Fibroblast of skin of scalp (primary cell): ENCODE measurements at regions not wholly inside any gene's neighbourhood (a gene's known extent, or its start where the extent isn't known, plus 50 kb on each side); places are given as distances from the start of the nearest gene placed in this dataset.
"Not testable (repeated sequence)": the region's sequence is repeated elsewhere in the genome, so short reads cannot be mapped to it uniquely, and the experiment has no call there.

Experiments
- DNase-seq: peaks from one replicate; pipeline ENCODE4 v3.0.0-alpha.2; 2013

DNA sequence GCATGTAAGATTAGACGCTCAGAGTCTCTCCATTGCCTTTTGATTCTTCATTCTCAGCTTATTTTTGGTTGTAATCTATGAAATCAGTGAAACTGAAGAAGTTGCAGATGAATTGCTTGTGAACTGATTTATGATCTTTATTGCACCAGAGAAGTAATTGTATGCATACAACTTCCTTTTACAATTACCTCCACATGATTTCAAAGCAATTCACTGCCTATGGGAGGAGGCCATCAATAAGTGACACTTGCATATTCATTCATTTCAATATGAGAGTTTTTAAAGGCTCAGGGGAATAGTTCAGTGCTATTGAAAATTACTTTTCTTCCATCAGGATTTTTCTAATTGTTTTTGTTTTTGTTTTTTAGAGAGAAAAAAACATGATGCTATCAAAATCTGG, 222.3 kb downstream of the NKX6-1 start:
- no peak for DNase-seq

DNA sequence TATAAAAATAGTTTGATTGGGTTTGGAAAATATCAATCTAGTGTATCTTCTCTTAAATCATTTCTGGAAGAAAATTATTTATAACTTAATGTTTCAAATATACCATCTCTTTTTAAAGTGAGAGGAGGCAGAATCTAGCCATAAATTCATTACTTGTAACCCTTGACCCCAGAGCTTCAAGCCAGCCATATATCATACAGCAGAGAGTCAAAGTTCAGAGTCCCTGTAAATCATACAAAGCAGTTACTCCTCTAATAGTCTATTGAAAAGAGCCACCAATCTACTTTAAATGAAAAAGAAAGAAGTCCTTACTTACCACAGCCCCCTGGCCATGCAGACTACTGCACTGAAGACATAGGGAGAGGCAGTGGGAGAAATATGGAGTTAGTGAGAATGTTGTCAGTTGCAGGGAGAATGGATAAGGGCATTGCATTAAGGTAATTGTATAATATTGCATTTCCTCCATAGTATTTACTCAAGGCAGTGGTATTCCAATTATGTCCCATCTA, 229.5 kb downstream of the NKX6-1 start:
- no peak for DNase-seq

DNA sequence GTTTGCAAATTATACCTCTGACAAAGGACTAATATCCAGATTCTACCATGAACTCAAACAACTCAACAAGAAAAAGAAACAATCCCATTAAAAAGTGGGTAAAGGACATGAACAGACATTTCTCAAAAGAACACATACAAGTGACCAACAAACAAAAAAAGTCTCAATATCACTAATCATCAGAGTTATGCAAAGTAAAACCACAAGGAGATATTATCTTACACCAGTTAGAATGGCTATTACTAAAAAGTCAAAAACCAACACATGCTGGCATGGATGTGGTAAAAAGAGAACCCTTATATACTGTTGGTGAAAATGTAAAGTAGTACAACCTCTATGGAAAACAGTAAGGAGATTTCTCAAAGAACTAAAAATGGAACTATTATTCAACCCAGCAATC, 234.4 kb downstream of the NKX6-1 start:
- no peak for DNase-seq

DNA sequence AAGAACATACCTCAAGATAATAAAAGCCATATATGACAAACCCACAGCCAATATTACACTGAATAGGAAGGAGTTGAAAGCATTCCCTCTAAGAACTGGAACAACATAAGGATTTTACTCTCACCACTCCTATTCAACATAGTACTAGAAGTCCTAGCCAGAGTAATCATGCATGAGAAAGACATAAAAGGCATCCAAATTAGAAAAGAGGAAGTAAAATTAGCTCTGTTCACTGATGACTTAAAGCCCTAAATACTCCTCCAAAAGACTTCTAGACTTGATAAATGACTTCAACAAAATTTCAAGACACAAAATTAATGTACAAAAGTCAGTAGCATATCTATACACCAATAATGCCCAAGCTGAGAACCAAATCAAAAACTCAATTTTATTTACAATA, 235.7 kb downstream of the NKX6-1 start:
- no peak for DNase-seq

DNA sequence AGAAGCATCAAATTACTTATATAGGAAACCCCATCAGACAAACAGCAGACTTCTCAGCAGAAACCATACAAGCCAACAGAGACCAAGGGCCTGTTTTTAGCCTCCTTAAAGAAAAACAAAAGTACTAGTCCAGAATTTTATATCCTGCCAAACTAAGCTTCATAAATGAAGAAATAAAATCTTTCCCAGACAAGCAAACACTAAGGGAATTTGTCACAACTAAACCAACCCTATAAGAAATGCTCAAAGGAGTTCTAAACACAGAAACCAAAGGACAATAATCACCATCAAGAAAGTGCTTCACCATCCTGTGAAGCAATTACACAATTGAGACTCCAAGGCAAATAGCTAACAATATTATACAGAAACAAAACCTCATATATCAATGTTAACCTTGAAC, 238.6 kb downstream of the NKX6-1 start:
- DNase-seq = no peak

DNA sequence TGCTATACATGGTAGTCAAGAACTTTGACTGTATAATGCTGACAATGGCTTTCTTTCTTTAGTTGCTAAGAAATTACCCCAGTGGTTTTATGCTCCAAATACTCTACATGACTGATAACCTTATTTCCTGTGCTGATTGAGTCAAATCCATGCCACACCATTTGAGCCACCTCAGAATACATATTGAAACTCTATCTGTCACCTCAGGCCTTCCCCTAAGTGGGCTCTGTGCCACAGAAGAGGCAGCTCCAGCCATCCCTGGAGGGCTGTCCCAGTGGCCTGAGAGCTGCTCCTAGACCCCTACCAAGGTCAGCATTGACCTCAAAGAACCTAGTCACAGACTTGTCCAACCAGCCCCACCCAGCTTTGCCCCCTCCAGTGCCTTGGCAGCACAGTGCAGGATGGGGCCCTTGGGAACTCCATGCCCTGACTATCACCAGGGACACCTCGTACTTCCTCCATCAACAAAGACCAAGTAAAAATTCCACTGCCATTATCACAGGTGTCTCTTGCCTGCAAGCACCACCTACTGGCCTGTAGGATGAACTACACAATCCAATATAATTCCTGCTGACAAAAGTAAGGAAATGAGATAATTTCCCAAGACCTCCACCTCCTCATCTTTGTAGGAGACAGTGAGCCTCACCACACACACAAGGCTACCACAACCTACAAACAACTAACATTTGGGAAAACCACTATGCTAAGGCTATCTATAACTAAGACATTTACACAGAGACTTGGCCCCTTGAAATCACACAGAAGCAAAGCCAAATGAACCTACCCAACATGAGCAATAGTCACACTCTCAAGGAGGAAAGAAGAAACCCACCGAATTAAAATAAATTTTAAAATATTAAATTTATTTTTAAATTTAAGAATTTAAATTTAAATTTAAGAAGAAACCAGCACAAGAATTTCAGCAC, 239.9 kb downstream of the NKX6-1 start:
- peak; percentile 11 for DNase-seq

DNA sequence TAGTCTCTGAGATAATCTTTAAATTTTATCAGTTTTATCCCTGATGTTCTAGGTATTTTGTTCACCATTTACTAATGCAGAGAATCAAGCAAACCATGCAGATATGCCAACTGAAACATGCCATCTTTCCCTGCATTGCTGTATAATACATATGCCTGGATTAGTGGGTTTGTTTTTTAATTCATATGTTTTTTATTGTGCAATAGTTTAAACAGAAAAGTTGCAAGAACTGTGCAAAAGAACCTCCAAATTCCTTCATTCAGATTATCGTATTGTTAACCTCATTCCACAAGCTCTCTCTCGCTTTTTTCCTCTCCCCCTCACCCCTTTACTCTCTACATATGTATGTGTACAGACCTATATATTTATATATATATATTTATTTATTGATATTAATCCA, 244.6 kb downstream of the NKX6-1 start:
- DNase-seq = no peak

DNA sequence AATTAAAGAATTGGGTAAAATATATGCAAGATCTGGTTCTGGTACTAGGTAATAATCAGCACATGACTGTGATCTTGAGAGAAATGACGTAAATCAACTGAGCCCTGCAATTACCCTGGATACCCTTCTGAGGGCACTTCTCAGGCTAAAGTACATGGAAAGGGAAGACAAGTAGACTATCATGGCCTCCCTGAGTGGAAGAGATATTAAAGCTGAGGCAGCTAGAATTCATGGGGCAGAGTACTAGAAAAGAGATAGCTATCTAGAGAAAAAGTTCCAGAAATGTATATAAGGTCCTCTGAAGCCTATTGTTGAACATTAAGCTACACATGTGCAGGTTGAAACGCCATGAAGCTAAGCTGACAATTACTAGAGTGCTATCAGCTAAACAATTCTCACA, 249.6 kb downstream of the NKX6-1 start:
- no peak for DNase-seq

DNA sequence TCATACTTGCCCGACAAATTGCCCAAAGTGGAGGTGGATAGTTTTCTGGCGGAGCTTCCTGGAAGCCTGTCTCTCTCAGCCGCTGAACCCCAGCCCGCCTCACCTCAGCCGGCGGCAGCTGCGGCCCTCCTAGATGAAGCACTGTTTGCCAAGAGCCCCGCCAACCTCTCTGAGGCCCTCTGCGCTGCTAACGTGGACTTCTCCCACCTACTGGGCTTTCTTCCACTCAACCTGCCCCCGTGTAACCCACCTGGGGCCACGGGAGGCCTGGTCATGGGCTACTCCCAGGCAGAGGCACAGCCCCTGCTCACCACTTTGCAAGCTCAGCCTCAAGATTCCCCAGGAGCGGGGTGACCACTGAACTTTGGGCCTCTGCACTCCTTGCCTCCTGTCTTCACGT, 254.1 kb downstream of the NKX6-1 start:
- not testable (repeated sequence) for DNase-seq

DNA sequence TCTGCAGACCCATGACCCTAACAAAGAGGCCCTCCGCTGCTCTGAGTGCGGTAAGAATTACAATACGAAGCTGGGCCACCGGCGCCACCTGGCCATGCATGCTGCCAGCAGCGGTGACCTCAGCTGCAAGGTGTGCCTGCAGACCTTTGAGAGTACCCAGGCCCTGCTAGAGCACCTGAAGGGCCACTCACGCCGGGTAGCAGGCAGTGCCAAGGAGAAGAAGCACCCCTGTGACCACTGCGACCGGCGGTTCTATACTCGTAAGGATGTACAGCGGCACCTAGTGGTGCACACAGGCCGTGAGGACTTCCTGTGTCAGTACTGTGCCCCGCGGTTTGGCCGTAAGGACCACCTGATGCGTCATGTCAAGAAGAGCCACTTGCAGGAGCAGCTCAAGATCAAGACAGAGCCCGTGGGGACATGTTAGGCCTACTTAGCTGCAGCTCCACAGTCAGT, 254.7 kb downstream of the NKX6-1 start:
- DNase-seq = not testable (repeated sequence)

DNA sequence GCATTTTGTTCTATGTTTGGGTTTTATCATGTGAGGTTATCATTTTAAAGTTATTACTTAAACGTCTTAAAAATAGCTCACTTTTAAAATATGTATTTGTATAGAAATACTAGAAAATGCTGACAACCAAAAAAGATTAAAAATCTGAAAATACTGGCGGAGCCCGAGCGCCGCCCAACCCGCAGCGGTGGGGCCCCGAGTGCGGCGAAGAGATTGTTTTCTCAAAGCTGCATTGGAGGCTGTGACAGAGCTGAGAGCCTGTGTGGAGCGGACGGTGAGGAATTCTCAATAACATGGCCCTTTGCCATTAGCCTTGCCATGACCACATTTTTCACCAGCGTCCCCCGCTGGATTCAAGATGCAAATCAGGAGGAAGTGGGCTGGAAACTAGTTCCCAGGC, 255.4 kb downstream of the NKX6-1 start:
- no peak for DNase-seq

DNA sequence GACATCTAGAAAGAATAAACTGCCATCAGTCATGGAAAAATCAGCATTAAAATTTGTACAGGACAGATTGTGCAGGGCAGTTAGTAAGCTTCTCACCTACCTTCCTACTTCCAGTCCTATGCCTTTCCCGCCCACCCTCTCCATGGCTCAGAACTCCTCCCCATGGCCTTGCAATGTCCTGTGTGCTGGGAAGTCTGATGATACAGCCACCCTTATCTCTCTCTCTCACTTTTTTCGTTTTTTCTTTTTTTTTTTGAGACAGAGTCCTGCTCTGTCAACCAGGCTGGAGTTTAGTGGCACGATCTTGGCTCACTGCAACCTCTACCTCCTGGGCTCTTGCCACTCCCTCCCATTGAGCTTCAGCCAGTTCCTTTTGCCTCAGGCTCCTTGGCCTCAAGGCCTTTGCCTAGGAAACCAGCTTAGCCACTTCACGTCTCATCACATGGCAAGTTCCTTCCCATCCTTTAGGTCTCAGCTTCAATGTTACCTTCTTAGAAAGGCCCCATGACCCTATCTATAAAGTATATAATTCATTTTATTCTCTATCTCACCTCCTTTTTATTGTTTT, 259.7 kb downstream of the NKX6-1 start:
- DNase-seq = no peak

DNA sequence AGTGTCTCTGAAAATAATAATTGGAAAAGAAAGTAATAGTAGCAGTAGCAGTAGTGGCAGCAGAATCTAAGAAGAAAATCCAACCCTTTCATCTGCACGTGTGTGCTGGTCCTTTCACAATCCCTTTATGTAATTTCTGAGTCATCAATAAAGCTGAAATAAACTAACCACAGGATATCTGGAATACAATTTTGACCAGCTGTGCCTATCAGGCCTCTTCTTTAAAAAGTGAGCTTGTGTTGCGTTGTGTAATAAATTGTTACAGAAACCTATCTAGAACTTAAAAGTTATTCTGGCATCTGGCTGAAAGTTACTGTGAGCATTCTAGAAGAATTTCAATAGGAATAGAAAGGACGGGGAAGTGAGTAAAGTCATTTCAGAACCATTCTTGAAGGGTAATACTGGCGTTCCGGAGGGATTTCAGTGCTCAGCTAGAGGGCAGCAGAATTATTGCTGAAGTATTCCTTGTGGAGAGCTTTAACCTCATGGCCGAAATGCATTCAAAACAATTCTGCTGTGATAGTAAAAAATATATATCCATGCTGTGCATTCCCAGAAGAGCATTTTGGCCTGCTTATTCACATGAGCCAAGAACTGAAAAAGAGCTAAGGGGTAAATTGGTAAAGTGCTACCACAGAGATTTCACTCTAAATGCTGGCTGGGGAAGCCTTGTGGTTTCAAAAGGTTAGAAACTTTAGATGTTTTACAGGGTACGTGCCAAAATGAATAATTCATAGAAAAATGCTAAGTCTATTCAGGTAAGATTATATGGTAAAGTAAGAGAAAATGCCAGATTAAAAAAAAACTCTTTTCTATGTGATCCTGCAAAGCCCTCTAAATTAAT, 260.6 kb downstream of the NKX6-1 start:
- peak; percentile 43 for DNase-seq

DNA sequence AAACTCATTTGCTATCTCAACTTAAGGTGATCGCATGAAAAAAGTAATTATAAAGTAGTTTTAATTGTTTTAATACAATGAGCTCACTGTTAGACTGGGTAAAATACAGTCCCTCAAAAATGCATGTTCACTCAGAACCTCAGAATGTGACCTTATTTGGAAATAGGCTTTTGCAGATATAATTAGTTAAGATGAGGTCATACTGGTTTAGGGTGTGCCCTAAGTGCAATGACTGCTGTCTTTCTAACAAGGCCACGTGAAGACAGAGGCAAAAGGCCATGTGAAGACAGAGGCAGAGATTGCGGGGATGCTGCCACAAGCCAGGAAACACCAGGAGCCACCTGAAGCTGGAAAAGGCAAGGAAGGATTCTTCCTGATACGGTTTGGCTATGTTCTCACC, 262.1 kb downstream of the NKX6-1 start:
- DNase-seq = peak; percentile 22

DNA sequence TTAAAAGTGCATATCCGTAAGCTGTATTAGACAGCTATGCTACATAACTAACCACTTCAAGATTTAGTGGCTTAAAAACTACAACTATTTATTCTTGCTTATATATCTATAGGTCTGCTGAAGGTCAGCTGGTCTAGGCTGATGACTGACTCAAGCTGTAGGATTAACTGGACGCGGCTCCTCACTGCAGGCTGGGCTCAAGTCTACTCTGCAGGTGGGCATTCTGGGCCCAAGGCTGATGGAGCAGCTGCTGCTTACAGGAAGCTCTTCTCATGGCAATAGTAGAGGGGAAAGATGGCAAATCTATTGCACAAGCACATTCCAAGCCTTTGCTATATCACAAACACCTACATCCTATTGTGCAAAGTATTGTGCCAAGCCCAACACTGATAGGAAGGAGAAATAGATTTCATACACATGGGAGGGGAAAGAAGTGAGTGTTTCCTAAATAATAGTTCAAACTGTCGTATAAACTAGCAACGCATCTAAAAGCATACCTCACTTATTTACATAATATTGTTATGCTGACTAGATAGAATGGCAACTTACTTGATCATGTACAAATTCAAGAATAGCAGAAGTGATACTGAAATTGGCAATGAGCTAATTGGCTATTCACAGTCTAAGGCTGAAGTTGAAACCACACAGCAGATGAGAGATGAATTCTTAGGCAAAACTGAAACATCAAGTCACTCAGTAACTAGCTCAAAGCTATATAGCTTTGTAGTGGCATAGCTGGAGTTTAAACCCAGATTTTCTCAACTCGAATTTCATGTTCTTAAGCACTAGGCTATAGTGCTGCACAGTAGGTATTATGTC, 263.8 kb downstream of the NKX6-1 start:
- no peak for DNase-seq

DNA sequence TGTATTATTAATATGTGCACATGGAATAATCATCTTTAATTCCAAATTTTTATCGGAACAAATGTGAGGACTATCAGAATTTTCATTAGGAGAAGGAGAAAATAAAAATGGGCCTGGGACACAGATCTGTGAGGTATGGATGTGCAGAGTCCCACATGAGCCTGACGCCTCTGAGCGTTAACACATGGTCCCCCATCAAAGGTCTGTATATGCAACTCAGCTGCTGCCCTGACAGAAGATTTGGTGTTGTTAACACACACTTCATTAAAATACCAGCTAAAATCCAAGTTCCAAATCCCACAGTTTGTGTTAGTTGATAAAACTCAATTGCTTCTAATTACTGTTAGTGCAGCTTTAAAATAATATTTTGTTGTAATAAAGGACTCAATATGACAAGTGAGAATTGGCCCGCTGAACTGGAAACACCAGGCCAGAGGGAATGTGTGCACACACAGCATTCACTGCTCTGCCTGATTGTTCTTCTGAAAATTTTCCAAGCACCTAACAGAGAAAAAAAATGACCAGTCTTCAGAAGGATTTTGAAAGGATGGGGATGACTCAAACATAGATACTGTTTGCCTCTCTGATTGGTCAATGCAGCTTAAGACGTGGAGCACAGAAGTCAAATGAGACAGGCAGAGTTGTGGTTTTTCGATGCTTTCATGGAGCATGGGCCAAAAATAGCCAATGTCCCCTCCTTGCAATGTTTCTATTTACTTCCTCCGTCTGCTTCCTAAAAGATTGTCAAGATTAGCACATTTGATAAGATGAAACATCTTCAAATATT, 266.6 kb downstream of the NKX6-1 start:
- DNase-seq = no peak

DNA sequence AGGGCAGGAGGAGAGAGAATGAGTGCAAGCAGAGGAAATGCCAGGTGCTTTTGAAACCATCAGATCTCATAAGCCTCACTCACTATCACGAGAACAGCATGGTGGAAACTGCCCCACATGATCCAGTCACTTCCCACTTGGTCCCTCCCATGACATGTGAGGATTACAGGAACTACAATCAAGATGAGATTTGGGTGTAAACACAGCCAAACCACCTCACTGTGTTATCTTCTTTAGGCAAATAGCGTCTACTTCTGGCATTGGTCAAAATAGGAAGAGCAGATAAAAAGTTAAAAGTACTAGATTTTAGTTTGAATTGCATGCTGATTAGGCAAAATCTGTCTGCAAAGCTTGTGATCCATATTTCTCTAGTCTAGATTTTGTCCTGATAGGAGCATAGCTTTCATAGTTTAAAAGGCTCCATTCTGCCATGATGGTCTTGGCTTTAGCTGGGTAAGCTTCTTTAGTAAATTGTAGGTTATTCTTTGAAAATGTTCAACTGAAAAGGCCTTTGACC, 267.5 kb downstream of the NKX6-1 start:
- DNase-seq = no peak

DNA sequence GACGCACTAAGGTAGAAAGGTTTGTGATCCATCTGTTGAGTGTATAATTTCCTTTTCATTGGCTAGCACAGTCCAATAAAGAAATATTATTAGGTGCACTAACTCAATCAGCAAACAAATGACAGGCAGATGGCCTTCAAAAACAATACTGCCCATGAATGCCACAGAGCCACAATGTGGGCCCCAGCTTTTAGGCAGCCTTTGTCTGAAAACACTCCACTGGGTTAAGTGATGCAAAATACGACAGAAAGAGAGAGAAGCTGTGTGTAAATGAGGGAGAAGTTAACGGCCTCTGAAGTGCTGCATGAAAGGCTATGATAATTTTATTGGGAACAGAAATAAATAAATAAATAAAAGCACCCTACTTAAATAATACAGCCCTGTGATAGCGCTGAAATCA, 274.6 kb downstream of the NKX6-1 start:
- DNase-seq = no peak

DNA sequence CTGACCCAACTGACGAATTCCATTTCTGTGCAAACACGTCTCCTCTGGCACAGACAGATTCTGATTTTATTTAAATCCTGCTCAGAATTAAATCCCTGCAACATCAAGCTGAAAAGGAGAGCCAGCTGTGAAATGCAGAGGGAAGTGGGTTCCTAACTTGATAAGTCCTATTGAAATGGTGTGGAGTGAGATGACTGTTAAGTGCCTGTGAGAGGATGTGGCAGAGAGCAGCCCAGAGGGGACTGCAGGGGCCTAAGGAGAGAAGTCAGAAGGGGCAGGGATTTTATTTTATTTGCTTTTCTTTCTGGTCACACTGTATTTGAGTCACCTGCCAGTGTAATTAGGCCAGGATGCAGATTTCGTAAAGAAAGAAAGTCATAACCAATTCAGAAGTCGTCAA, 277.4 kb downstream of the NKX6-1 start:
- DNase-seq = no peak

DNA sequence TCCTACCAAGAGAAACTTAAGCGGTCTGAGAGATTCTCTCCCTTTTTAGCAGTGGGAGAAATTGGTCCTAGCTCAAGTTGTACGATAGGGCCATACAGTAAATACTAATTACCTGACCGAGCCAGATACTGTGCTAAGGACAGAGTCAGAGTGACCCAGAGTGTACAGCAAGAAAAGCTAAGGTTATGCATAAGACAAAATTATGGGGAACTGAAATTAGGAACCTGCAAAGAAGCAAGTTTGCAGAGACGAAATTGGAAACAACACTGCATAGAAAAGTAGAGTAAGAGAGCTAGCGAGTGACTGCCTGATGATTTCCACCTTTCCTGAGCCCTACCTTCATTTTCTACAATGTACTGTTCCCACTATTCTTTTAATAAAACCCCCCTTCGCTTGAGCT, 278.1 kb downstream of the NKX6-1 start:
- DNase-seq = no peak

DNA sequence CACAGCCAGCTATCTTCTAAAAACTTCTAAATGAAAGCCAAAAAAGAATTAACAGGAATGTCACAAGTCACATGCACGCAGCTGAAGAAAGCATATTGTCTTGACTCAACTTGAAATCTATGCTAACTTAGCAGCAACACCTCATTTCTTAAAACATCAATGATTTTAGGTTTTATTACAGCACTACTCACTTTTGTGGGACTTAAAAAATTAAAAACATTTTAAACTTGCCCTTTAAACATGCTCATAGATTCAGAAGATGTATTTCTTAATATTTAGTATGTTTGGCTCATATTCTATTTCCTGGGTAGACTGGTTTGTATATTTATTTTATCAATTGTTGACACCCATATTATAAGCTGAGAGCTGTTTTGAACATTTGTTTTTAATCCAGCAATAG, 279.4 kb downstream of the NKX6-1 start:
- DNase-seq = no peak
